ENCODE measurements at regions not wholly inside any gene's neighbourhood (a gene's known extent, or its start where the extent isn't known, plus 50 kb on each side); places are given as distances from the start of the nearest gene placed in this dataset.

GRCh38 chr4:12697970-12698369 lies 786.2 kb downstream of the RAB28 start:
- Histone ChIP-seq H3K9me3 (ENCODE audit: control insufficient read depth, insufficient read depth, low read depth, low read length) (no peaks in the 10 kb centered on the region), H3K4me1 (ENCODE audit: control insufficient read depth, insufficient read depth, low read length) (no peaks in the 10 kb centered on the region), H3K27ac (ENCODE audit: extremely low read depth, low read depth, low read length) (no peak overlapping the region), H3K36me3 (ENCODE audit: control insufficient read depth in 2 of 2, insufficient read depth in 1 of 2, low read length in 2 of 2) (no peaks in the 10 kb centered on the region), H3K4me3 (ENCODE audit: low read depth, low read length) (no peak overlapping the region)
- ChIA-PET CTCF (no interaction called here), POLR2A (no interaction called here)
- TF ChIP-seq ZNF280C (tag by site-specific recombination; IDR thresholded peaks at IDR 0.05) (no peak), BCL11A (tag by site-specific recombination; IDR thresholded peaks at IDR 0.05; ENCODE audit: low read depth) (no peak), ZNF155 (tag by site-specific recombination; IDR thresholded peaks at IDR 0.05) (no peak), GFI1B (tag by site-specific recombination; IDR thresholded peaks at IDR 0.05) (no peak), ZNF48 (tag by site-specific recombination; IDR thresholded peaks at IDR 0.05) (no peak), ZNF777 (tag by site-specific recombination; IDR thresholded peaks at IDR 0.05; ENCODE audit: borderline replicate concordance) (no peak), ZNF416 (tag by site-specific recombination; IDR thresholded peaks at IDR 0.05) (no peak), ZNF175 (tag by site-specific recombination; IDR thresholded peaks at IDR 0.05) (no peak), ZNF335 (tag by site-specific recombination; conservative IDR thresholded peaks at IDR 0.05) (no peak), ZNF658 (tag by site-specific recombination; IDR thresholded peaks at IDR 0.05) (no peak), YY2 (tag by site-specific recombination; IDR thresholded peaks at IDR 0.05) (no peak), ZNF585B (tag by site-specific recombination; IDR thresholded peaks at IDR 0.05) (no peak), WT1 (tag by site-specific recombination; IDR thresholded peaks at IDR 0.05) (no peak), ZNF274 (IDR thresholded peaks at IDR 0.05; ENCODE audit: low read length) (no peak), ZNF274 (tag by site-specific recombination; IDR thresholded peaks at IDR 0.05; ENCODE audit: borderline replicate concordance) (no peak), ZNF239 (tag by site-specific recombination; IDR thresholded peaks at IDR 0.05) (no peak)
- TF ChIP-seq, protein P1, sequence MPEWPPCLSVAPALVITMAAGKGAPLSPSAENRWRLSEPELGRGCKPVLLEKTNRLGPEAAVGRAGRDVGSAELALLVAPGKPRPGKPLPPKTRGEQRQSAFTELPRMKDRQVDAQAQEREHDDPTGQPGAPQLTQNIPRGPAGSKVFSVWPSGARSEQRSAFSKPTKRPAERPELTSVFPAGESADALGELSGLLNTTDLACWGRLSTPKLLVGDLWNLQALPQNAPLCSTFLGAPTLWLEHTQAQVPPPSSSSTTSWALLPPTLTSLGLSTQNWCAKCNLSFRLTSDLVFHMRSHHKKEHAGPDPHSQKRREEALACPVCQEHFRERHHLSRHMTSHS (tag by site-specific recombination; IDR thresholded peaks at IDR 0.05) = no peak
- TF ChIP-seq, protein P2, sequence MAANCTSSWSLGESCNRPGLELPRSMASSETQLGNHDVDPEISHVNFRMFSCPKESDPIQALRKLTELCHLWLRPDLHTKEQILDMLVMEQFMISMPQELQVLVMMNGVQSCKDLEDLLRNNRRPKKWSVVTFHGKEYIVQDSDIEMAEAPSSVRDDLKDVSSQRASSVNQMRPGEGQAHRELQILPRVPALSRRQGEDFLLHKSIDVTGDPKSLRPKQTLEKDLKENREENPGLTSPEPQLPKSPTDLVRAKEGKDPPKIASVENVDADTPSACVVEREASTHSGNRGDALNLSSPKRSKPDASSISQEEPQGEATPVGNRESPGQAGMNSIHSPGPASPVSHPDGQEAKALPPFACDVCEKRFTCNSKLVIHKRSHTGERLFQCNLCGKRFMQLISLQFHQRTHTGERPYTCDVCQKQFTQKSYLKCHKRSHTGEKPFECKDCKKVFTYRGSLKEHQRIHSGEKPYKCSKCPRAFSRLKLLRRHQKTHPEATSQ (tag by site-specific recombination; IDR thresholded peaks at IDR 0.05) = no peak

DNA sequence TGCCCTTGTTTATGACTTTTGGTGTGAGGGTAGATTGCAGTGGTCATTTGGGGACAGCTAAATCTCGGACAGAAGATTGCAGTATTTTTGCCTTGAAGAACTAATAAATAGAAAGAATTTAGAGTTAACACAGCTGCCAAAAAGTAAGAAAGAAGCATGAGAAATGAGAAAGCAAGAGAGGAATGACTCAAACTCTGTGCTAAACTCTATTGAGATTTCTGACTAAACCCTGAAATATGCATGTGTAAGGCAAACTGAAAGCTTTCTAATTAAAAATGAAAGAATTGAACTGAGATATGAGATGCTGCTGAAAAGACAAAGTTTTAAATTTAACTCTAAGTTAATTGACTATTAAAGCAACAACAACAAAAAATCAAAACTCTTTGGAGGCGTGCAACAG lies 791.3 kb downstream of the RAB28 start:
- H3K9me3 ChIP-seq (ENCODE audit: control insufficient read depth, insufficient read depth, low read depth, low read length) = no peaks in the 10 kb centered on the region
- ChIA-PET POLR2A (no interaction called here), CTCF (no interaction called here)
- no peak overlapping the region for H3K4me3 ChIP-seq (ENCODE audit: low read depth, low read length)
- no peak overlapping the region for H3K27ac ChIP-seq (ENCODE audit: extremely low read depth, low read depth, low read length)
- H3K4me1 ChIP-seq (ENCODE audit: control insufficient read depth, insufficient read depth, low read length) = no peaks in the 10 kb centered on the region
- no peaks in the 10 kb centered on the region for H3K36me3 ChIP-seq (ENCODE audit: control insufficient read depth in 2 of 2, insufficient read depth in 1 of 2, low read length in 2 of 2)
- TF ChIP-seq GLIS1 (tag by site-specific recombination; IDR thresholded peaks at IDR 0.05) (no peak), ZNF629 (tag by site-specific recombination; IDR thresholded peaks at IDR 0.05) (no peak), ZNF530 (tag by site-specific recombination; IDR thresholded peaks at IDR 0.05; ENCODE audit: low read depth) (no peak), ZNF112 (tag by site-specific recombination; IDR thresholded peaks at IDR 0.05) (no peak), KLF9 (tag by site-specific recombination; IDR thresholded peaks at IDR 0.05; ENCODE audit: low read depth) (no peak)
- TF ChIP-seq, protein P3, sequence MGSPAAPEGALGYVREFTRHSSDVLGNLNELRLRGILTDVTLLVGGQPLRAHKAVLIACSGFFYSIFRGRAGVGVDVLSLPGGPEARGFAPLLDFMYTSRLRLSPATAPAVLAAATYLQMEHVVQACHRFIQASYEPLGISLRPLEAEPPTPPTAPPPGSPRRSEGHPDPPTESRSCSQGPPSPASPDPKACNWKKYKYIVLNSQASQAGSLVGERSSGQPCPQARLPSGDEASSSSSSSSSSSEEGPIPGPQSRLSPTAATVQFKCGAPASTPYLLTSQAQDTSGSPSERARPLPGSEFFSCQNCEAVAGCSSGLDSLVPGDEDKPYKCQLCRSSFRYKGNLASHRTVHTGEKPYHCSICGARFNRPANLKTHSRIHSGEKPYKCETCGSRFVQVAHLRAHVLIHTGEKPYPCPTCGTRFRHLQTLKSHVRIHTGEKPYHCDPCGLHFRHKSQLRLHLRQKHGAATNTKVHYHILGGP (tag by site-specific recombination; IDR thresholded peaks at IDR 0.05) = no peak
